ENCODE measurements at regions not wholly inside any gene's neighbourhood (a gene's known extent, or its start where the extent isn't known, plus 50 kb on each side); places are given as distances from the start of the nearest gene placed in this dataset.

DNA sequence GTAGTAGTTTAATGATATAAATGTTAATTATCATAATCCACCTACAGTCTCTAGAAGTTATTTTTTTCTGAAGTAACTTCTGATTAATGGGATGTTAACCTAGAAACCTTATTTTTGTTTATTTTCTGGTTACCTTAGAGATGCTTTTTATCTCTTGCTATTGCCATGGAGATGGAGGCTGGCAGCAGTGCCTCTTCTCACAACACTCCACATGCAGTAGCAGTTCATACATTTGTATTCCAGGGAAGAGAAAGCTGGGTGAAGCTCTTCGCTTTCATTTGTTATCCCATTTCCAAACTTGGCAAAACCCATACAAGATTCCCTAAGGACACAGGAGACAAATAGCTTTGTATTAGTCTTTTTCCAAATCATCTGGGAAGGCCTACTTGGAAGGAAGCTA lies 1794.1 kb upstream of the LRRTM1 start:
- H3K9me2 ChIP-seq (replicated peaks; ENCODE audit: low read depth, low read length), result no peaks in the 10 kb centered on the region
- no peak for TF ChIP-seq EZH2phosphoT487 (IDR thresholded peaks at IDR 0.05; ENCODE audit: borderline replicate concordance)
- TF ChIP-seq, protein P1, sequence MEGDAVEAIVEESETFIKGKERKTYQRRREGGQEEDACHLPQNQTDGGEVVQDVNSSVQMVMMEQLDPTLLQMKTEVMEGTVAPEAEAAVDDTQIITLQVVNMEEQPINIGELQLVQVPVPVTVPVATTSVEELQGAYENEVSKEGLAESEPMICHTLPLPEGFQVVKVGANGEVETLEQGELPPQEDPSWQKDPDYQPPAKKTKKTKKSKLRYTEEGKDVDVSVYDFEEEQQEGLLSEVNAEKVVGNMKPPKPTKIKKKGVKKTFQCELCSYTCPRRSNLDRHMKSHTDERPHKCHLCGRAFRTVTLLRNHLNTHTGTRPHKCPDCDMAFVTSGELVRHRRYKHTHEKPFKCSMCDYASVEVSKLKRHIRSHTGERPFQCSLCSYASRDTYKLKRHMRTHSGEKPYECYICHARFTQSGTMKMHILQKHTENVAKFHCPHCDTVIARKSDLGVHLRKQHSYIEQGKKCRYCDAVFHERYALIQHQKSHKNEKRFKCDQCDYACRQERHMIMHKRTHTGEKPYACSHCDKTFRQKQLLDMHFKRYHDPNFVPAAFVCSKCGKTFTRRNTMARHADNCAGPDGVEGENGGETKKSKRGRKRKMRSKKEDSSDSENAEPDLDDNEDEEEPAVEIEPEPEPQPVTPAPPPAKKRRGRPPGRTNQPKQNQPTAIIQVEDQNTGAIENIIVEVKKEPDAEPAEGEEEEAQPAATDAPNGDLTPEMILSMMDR (conservative IDR thresholded peaks at IDR 0.05; ENCODE audit: low read length), result no peak

DNA sequence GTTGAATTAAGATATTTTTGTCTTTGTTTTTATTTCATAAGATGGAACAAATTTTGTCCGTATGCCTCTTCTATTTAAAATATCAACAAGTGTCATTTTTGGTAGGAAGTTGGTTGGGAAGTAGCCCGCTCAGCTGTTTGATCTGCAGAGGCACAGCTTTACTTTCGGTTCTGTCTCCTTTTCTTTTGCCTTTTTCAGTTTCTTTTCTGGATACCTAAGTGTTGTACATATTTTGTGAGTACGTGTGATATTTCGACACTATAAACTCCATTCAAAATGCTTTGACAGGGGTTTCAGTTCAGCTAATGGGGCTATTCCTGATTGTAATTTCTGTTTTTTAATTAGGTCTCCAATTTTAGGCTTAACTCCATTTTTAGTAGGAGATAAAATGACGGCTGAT lies 1785.0 kb upstream of the LRRTM1 start:
- no peaks in the 10 kb centered on the region for H3K36me3 ChIP-seq (ENCODE audit: insufficient read depth, low read length)
- H3K4me2 ChIP-seq (ENCODE audit: low read depth, low read length, poor library complexity, severe bottlenecking), result no peak overlapping the region
- no peaks in the 10 kb centered on the region for H3F3A ChIP-seq (ENCODE audit: low read depth)
- H4K20me1 ChIP-seq (ENCODE audit: insufficient read depth, low read length, poor library complexity, severe bottlenecking), result no peaks in the 10 kb centered on the region
- no peaks in the 10 kb centered on the region for H3K79me2 ChIP-seq (ENCODE audit: insufficient read depth, low read length)
- H3K9ac ChIP-seq (ENCODE audit: low read depth, low read length, poor library complexity, severe bottlenecking), result no peak overlapping the region
- H2AFZ ChIP-seq (ENCODE audit: low read length), result no peak overlapping the region
- no peaks in the 10 kb centered on the region for H3K9me3 ChIP-seq (ENCODE audit: insufficient read depth, low read depth, low read length)
- no peaks in the 10 kb centered on the region for H3K9me2 ChIP-seq (replicated peaks; ENCODE audit: low read depth, low read length)
- no peak for TF ChIP-seq EZH2phosphoT487 (IDR thresholded peaks at IDR 0.05; ENCODE audit: borderline replicate concordance)
- TF ChIP-seq, protein P1 (conservative IDR thresholded peaks at IDR 0.05; ENCODE audit: low read length), result no peak
- H3K4me3 ChIP-seq (ENCODE audit: low read length, poor library complexity, severe bottlenecking), result no peak overlapping the region
- no peaks in the 10 kb centered on the region for H3K4me1 ChIP-seq (ENCODE audit: insufficient read depth, low read length, poor library complexity, severe bottlenecking)
- H3K27me3 ChIP-seq (ENCODE audit: insufficient read depth, low read length, poor library complexity, severe bottlenecking), result no peaks in the 10 kb centered on the region

More for the DNA sequence above, 1794.1 kb upstream of the LRRTM1 start:
- no peaks in the 10 kb centered on the region for H3F3A ChIP-seq (ENCODE audit: low read depth)
- no peaks in the 10 kb centered on the region for H3K27me3 ChIP-seq (ENCODE audit: insufficient read depth, low read length, poor library complexity, severe bottlenecking)
- H3K9ac ChIP-seq (ENCODE audit: low read depth, low read length, poor library complexity, severe bottlenecking), result no peak overlapping the region
- no peaks in the 10 kb centered on the region for H4K20me1 ChIP-seq (ENCODE audit: insufficient read depth, low read length, poor library complexity, severe bottlenecking)
- H3K4me1 ChIP-seq (ENCODE audit: insufficient read depth, low read length, poor library complexity, severe bottlenecking), result no peaks in the 10 kb centered on the region
- no peak overlapping the region for H3K4me3 ChIP-seq (ENCODE audit: low read length, poor library complexity, severe bottlenecking)
- no peak overlapping the region for H3K4me2 ChIP-seq (ENCODE audit: low read depth, low read length, poor library complexity, severe bottlenecking)
- H3K9me3 ChIP-seq (ENCODE audit: insufficient read depth, low read depth, low read length), result no peaks in the 10 kb centered on the region
- no peak overlapping the region for H2AFZ ChIP-seq (ENCODE audit: low read length)
- H3K79me2 ChIP-seq (ENCODE audit: insufficient read depth, low read length), result no peaks in the 10 kb centered on the region
- H3K36me3 ChIP-seq (ENCODE audit: insufficient read depth, low read length), result no peaks in the 10 kb centered on the region

DNA sequence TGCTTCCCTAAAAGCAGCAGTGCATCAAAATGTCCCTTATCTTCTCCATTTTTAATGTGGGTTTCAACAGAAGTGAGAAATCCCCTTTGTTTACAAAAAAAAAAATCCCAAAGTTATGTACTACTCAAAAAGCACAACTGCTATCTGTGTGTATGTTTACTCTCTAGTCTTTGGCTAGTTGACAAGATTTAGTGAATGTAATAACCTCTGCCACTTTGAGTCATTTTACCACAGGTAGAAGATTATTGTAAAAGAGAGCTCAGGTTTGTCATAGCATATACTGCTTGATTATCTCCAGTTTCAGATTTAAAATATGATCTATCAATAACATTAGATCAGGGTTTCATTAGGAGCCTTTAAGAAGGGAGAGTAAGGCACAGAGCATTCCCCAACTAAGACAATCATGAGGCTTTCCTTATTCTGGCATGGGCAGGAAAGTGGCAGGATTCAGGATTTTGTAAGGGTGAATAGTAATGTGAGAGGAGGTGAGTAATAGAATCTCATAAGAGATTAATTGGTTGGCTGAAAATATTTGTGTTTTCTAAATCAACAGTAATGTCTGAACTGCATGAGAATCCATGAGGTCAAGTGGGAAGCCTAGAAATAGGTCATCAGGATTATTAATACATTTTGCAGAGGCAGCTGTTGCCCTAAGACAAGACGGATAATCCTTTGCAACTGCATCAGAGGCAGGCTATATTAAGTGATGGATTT lies 1780.3 kb upstream of the LRRTM1 start:
- Histone ChIP-seq H3K9me2 (replicated peaks; ENCODE audit: low read depth, low read length) (no peaks in the 10 kb centered on the region), H3K4me3 (ENCODE audit: low read length, poor library complexity, severe bottlenecking) (no peak overlapping the region), H3K9ac (ENCODE audit: low read depth, low read length, poor library complexity, severe bottlenecking) (no peak overlapping the region), H3K9me3 (ENCODE audit: insufficient read depth, low read depth, low read length) (no peaks in the 10 kb centered on the region), H3K36me3 (ENCODE audit: insufficient read depth, low read length) (no peaks in the 10 kb centered on the region), H3K4me2 (ENCODE audit: low read depth, low read length, poor library complexity, severe bottlenecking) (no peak overlapping the region), H3K27me3 (ENCODE audit: insufficient read depth, low read length, poor library complexity, severe bottlenecking) (no peaks in the 10 kb centered on the region), H3F3A (ENCODE audit: low read depth) (no peaks in the 10 kb centered on the region), H3K4me1 (ENCODE audit: insufficient read depth, low read length, poor library complexity, severe bottlenecking) (no peaks in the 10 kb centered on the region), H3K79me2 (ENCODE audit: insufficient read depth, low read length) (no peaks in the 10 kb centered on the region), H4K20me1 (ENCODE audit: insufficient read depth, low read length, poor library complexity, severe bottlenecking) (no peaks in the 10 kb centered on the region), H2AFZ (ENCODE audit: low read length) (no peak overlapping the region)
- TF ChIP-seq EZH2phosphoT487 (IDR thresholded peaks at IDR 0.05; ENCODE audit: borderline replicate concordance), result no peak
- TF ChIP-seq, protein P1 (conservative IDR thresholded peaks at IDR 0.05; ENCODE audit: low read length), result no peak

Data from Loucy (cell line).